GM18951 (cell line): ENCODE measurements at regions not wholly inside any gene's neighbourhood (a gene's known extent, or its start where the extent isn't known, plus 50 kb on each side); places are given as distances from the start of the nearest gene placed in this dataset.

Experiments
- POLR2A ChIP-seq: IDR thresholded peaks from 4 replicates; pipeline ENCODE4 v1.6.1; 2011; ENCODE audit warnings: mild to moderate bottlenecking; ENCODE audit not compliant: insufficient read length, insufficient read depth; ENCODE audit errors: extremely low read depth
- in situ Hi-C: fragments of 300-500 bp; cut with MboI; formaldehyde crosslinking; loops from one replicate; pipeline ENCODE4 v1.12.0; 2022; ENCODE audit warnings: low sequenced_read_pairs, mixed read lengths, inconsistent platforms; ENCODE audit not compliant: unreplicated experiment

DNA sequence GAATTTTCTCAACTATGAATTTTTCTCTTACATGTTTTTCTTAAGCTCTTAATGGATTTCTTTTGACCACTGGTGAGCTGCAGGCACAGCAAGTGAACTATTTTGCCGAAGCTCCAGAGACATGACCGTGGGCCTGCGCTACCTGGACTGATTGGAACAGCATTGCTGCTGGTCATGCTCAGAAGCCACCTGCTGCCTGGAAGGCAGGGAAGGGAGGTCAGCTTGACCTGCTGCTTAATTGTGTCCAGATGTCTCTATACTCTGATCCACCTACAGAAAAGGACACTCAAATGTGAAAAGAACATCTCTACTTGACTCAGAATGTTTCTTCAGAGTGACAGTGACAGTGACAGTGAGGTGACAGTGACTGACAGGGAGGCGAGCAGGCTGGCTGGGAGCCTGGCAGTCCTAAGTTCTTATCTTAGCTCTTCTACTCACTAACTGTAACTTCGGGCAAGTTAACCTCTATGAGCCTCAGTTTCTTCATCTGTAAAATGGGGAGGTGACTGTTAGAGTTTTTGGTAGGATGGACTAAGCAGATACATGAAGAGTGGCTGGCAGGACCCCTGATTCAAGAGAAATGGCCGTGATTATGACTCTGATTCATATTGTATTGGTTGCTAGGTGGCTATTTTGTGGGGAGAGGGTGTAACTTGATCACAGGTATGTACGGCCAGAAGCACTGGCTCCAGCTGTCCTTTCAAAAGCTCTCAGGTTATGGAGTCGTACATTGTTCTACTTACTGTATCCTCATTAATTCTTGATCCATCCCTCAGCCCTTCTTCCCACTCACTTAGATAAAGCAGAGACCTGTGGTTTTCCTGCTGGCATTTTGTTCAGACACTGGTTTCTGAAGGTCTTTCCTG lies 54.8 kb upstream of the DLG1 start:
- TF ChIP-seq POLR2A = no peak
- in situ Hi-C loops = no loop called here

DNA sequence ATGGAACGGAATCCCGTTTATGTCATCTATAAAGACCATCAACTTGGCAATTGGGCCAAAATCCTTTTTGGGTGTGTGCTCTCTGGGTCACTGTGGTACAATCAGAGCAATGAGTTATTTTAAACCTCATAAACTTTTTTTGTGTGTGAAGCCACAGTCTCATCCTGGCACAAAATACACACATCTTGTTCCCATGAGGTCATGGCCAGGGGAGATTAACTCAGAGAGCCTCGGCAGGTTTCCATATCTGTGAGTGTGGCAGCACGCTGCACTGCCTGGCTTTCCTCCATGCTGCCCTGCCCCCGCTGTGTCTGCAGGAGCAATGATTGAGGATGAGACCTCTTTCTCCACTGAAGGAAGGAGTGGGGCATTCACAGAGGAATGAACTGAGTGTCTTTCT lies 54.0 kb upstream of the DLG1 start:
- TF ChIP-seq POLR2A = no peak
- in situ Hi-C loops = no loop called here

DNA sequence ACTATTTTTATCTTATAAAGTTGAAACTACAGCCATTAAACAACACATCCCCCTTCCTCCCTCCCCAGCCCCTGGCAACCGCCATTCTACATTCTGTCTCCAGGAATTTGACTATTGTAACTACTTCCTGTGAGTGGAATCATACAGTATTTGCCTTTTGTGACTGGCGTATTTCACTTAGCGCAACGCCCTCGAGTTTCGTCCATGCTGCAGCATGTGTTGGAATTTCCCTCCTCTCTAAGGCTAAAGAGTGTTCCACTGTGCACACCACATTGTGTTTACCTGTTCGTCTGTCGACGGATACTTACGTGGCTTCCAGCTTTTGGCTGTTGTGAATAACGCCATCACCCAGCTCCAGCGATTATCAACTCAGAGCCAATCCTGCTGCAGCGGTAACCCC lies 52.0 kb upstream of the DLG1 start:
- TF ChIP-seq POLR2A = no peak
- in situ Hi-C loops = no loop called here

DNA sequence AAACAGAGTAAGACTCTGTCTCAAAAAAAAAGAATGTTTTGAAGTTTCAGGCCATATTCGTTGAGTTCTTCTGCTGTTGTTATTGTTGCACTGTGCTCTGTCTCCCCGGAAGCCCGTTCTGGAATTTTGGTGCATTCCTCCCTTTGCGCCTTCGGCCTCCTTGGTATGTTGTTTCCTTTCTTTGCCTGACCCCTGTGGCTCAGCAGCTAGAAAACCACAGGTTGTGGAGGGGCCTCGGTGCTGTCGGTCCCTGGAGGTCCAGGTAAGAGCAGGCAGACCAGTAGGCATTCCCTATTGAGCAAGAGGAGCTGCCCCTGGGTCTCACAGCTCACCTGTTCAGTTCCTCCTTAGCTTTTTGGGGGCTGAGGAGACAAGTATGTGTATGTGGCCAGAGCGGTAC lies 51.0 kb upstream of the DLG1 start:
- no peak for TF ChIP-seq POLR2A
- in situ Hi-C loops = no loop called here
